WERI-Rb-1 (cell line): ENCODE measurements at regions not wholly inside any gene's neighbourhood (a gene's known extent, or its start where the extent isn't known, plus 50 kb on each side); places are given as distances from the start of the nearest gene placed in this dataset.
"Not testable (repeated sequence)": the region's sequence is repeated elsewhere in the genome, so short reads cannot be mapped to it uniquely, and the experiment has no call there.

Experiments
- DNase-seq: peaks from one replicate; pipeline ENCODE4 v3.0.0-alpha.2; 2020
- H3K27ac ChIP-seq: fragments of 250-450 bp; sonication (Bioruptor Pico); 2 replicates; pipeline ENCODE4 v1.5.1; 2020; ENCODE audit warnings: mild to moderate bottlenecking, moderate library complexity
- H3K27me3 ChIP-seq: fragments of 250-450 bp; sonication (Bioruptor Pico); 2 replicates; pipeline ENCODE4 v1.5.1; 2021; ENCODE audit warnings: mild to moderate bottlenecking, low read depth, moderate library complexity; ENCODE audit not compliant: insufficient read depth, severe bottlenecking
- H3K36me3 ChIP-seq: fragments of 250-450 bp; sonication (Bioruptor Pico); 2 replicates; pipeline ENCODE4 v1.5.1; 2020; ENCODE audit warnings: mild to moderate bottlenecking, moderate library complexity
- H3K4me3 ChIP-seq: 2 replicates; pipeline ENCODE4 v1.5.1; 2011; ENCODE audit warnings: low read depth, mild to moderate bottlenecking, control low read depth, low read length
- H3K9me3 ChIP-seq: fragments of 250-450 bp; sonication (Bioruptor Pico); 2 replicates; pipeline ENCODE4 v1.5.1; 2021; ENCODE audit warnings: mild to moderate bottlenecking, moderate library complexity; ENCODE audit not compliant: severe bottlenecking
- CTCF ChIP-seq: IDR thresholded peaks from 2 replicates; pipeline ENCODE4 v1.5.1; 2011; ENCODE audit warnings: low read depth, mild to moderate bottlenecking, control low read depth, inconsistent platforms, low read length

GRCh38 chr1:164165466-164165865 lies 393.5 kb upstream of the PBX1 start:
- Histone ChIP-seq H3K9me3 (peaks cover 7% of the 10 kb centered on the region), H3K4me3 (no peak overlapping the region), H3K27me3 (no peaks in the 10 kb centered on the region), H3K27ac (no peak overlapping the region), H3K36me3 (no peaks in the 10 kb centered on the region)
- TF ChIP-seq CTCF: no peak
- no peak for DNase-seq

GRCh38 chr1:164166454-164166853 lies 392.5 kb upstream of the PBX1 start:
- not testable (repeated sequence) for H3K4me3 ChIP-seq, H3K27ac ChIP-seq, H3K9me3 ChIP-seq, H3K27me3 ChIP-seq, H3K36me3 ChIP-seq
- peak; percentile 75 for DNase-seq
- peak; percentile 76 for TF ChIP-seq CTCF

GRCh38 chr1:164177118-164177517 lies 381.9 kb upstream of the PBX1 start:
- H3K9me3 ChIP-seq: peaks cover 4% of the 10 kb centered on the region
- H3K36me3 ChIP-seq: no peaks in the 10 kb centered on the region
- no peak for DNase-seq
- H3K4me3 ChIP-seq: no peak overlapping the region
- TF ChIP-seq CTCF: no peak
- H3K27me3 ChIP-seq: no peaks in the 10 kb centered on the region
- H3K27ac ChIP-seq: no peak overlapping the region

GRCh38 chr1:164180824-164181223 lies 378.2 kb upstream of the PBX1 start:
- no peaks in the 10 kb centered on the region for H3K27me3 ChIP-seq
- no peak for DNase-seq
- H3K4me3 ChIP-seq: no peak overlapping the region
- H3K9me3 ChIP-seq: peaks cover 4% of the 10 kb centered on the region
- no peak for TF ChIP-seq CTCF
- no peaks in the 10 kb centered on the region for H3K36me3 ChIP-seq
- H3K27ac ChIP-seq: no peak overlapping the region

DNA sequence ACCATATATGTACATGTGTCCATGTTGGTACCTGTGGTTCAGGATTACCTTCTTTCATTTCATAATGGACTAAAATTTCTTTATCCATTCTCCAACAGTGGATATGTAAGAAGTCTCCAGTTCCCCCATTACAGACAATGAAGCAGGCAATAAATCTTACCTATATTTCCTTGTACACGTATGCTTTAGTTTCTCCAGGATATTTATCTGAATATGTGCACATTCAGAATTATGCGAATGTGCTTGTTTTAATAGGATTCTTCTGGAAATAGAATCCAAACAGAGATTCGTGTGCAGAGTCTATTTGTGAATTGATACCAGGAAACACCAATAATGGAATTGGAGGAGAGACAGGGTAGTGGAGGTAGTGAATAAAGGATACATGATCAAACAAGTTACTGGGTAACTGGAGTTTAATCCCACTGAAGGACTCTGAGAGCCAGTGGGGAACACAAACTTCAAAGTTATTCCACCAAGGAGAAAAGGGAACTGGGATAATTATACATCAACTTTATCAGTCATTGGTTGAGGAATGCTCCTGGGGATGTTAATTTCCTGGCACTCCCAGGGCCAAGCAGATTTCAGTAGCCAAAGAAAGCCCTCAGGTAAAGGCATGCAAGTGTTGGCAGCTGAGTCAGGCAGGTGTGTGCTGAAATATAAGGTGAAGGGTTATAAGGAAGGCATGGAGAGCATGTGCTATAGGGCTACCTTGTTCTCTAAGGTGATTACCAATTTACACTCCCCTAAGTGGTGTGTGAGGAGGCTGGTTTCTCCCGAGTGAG lies 374.9 kb upstream of the PBX1 start:
- TF ChIP-seq CTCF: no peak
- Histone ChIP-seq H3K27ac (no peak overlapping the region), H3K36me3 (no peaks in the 10 kb centered on the region), H3K9me3 (no peaks in the 10 kb centered on the region), H3K4me3 (no peak overlapping the region), H3K27me3 (no peaks in the 10 kb centered on the region)
- DNase-seq: no peak

DNA sequence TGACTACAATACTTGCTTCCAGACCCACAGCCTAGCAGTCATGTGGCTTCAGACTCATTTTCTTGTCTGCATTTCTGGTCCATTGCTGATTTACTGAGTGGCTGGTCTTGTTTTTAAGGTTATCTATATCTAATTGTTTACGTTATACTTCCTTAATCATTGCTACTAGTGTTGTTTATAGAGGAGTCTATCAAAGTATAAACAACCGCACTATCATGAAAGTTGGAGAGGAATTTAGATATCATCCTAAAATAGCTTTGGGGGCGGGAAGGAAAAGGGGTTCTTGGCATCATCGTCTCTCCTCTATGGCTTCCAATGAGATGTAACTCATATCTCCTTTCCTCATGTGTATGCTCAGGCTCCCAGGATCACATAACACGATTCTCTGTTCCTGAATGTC lies 372.1 kb upstream of the PBX1 start:
- no peaks in the 10 kb centered on the region for H3K36me3 ChIP-seq
- H3K9me3 ChIP-seq: no peaks in the 10 kb centered on the region
- H3K4me3 ChIP-seq: no peak overlapping the region
- H3K27ac ChIP-seq: no peak overlapping the region
- no peak for TF ChIP-seq CTCF
- no peaks in the 10 kb centered on the region for H3K27me3 ChIP-seq
- no peak for DNase-seq
